ENCODE measurements at regions not wholly inside any gene's neighbourhood (a gene's known extent, or its start where the extent isn't known, plus 50 kb on each side); places are given as distances from the start of the nearest gene placed in this dataset.

DNA sequence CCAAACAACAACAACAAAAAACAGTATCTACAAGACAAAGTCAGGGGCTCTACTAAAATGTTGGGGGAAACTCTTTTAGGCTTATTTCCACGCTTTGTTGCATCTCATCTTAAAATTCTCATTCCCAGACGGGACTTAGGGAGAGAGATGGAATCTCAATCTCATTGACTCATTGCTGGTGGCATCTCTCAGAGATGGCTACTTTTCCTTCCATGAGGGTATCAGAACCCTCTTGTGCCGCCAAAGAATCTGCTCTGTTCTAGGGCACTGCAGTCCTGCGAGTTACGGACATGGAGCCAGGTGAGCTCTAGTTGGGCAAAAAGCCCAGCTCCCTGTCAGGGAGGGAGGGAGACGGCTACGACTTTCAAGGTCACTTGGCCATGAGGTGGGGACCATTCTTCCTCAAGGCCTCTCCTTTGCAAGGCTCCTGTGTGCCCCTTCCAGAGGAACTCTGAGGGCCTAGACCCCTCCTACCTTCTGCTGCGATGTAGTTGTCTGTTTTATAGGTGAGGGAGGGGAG lies 68.0 kb downstream of the MYCN start:
- no peak for ATAC-seq

DNA sequence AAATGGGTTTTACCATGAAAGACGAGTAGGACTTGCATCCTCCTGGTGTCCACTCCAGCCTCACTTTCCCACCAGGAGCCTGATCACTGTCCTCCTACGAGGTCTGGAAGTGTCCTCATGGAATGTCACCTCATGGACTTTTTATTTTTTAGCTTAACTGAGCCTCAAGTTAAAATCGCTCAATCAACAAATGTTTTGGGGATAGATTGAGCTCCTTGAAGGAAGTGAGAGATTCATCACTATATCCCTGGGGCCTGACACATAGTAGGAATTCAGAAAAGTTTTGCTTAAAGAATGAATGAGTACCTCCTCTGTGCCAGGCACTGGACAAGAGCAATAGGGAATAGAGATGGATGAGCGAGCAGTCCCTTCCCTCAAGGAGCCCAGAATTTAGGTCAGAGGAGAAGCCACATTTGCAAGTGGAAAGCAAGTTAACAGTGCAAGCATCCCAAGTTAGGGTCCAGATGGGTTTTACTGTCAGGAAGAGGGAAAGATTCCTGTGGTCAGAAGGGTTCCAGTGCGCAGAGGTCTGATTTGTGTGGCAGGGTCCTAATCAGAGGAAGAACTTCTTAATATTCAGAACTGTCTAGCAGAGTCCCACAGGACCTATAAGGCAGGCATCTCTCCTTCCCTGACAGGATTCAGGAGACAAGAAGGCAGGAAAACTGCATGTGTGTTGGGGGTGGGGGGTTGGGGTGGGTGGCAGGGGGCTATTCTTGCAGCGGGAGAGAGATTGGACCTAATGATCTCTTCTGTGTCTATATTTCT lies 67.0 kb downstream of the MYCN start:
- TF ChIP-seq ISL1 (CRISPR knock-in tag; IDR thresholded peaks at IDR 0.05) (no peak), ZFP30 (CRISPR knock-in tag; IDR thresholded peaks at IDR 0.05) (no peak), TCF4 (CRISPR knock-in tag; IDR thresholded peaks at IDR 0.05; ENCODE audit: borderline replicate concordance) (no peak), PPARA (CRISPR knock-in tag; IDR thresholded peaks at IDR 0.05; ENCODE audit: borderline replicate concordance) (no peak), ZNF70 (CRISPR knock-in tag; IDR thresholded peaks at IDR 0.05) (no peak), ZC3H10 (CRISPR knock-in tag; IDR thresholded peaks at IDR 0.05) (no peak), CSRNP3 (CRISPR knock-in tag; IDR thresholded peaks at IDR 0.05) (no peak), POU6F1 (CRISPR knock-in tag; IDR thresholded peaks at IDR 0.05; ENCODE audit: borderline replicate concordance, low read depth) (no peak), ZNF565 (CRISPR knock-in tag; conservative IDR thresholded peaks at IDR 0.05; ENCODE audit: low read depth) (no peak), BACH2 (CRISPR knock-in tag; IDR thresholded peaks at IDR 0.05; ENCODE audit: borderline replicate concordance) (no peak), CSDC2 (CRISPR knock-in tag; IDR thresholded peaks at IDR 0.05) (no peak), ARNTL (CRISPR knock-in tag; IDR thresholded peaks at IDR 0.05; ENCODE audit: borderline replicate concordance, low read depth) (no peak), ZFP3 (CRISPR knock-in tag; IDR thresholded peaks at IDR 0.05) (no peak), RARB (CRISPR knock-in tag; IDR thresholded peaks at IDR 0.05) (no peak)
- TF ChIP-seq, protein P1, sequence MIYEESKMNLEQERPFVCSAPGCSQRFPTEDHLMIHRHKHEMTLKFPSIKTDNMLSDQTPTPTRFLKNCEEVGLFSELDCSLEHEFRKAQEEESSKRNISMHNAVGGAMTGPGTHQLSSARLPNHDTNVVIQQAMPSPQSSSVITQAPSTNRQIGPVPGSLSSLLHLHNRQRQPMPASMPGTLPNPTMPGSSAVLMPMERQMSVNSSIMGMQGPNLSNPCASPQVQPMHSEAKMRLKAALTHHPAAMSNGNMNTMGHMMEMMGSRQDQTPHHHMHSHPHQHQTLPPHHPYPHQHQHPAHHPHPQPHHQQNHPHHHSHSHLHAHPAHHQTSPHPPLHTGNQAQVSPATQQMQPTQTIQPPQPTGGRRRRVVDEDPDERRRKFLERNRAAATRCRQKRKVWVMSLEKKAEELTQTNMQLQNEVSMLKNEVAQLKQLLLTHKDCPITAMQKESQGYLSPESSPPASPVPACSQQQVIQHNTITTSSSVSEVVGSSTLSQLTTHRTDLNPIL (CRISPR knock-in tag; IDR thresholded peaks at IDR 0.05; ENCODE audit: low read depth) = no peak
- ATAC-seq = no peak

More for the DNA sequence above, 68.0 kb downstream of the MYCN start:
- no peak for TF ChIP-seq POU6F1 (CRISPR knock-in tag; IDR thresholded peaks at IDR 0.05; ENCODE audit: borderline replicate concordance, low read depth)
- TF ChIP-seq BACH2 (CRISPR knock-in tag; IDR thresholded peaks at IDR 0.05; ENCODE audit: borderline replicate concordance) = no peak
- no peak for TF ChIP-seq TOX (CRISPR knock-in tag; IDR thresholded peaks at IDR 0.05; ENCODE audit: borderline replicate concordance)

- ATAC-seq = no peak
- no peak for TF ChIP-seq ZNF70 (CRISPR knock-in tag; IDR thresholded peaks at IDR 0.05)
These were observed 66.3 kb downstream of the MYCN start for GRCh38 chr2:16006537-16007166.

DNA sequence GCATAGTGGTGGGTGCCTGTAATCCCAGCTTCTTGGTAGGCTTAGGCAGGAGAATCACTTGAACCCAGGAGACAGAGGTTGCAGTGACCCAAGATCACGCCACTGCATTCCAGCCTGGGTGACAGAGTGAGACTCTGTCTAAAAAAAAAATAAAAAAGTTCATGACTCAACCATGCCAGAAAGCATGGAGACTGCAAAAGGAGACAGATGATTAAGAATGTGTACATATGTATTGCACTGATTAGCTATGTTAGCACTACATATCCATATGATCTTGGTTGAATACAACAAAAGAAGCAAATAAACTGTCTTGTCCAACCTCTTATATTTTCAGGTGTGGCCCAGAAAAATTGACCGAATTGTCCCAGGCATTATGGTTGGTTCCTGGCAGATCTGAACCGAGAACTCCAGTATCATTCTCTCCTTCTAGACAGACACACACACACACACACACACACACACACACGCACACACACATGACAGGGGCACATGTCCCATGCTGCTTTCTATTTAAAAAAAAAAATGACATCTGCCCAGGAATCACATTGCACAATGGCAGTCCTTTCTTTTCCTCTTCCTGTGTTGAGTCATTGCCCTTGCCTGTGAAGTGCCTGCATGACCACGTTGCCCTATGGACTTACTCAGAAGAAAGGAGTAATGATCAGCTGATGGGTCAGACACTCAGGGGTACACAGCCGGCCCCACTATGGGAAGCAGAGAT lies 65.6 kb downstream of the MYCN start:
- no peak for ATAC-seq
- TF ChIP-seq ZNF8 (CRISPR knock-in tag; IDR thresholded peaks at IDR 0.05) (no peak), GLIS3 (CRISPR knock-in tag; IDR thresholded peaks at IDR 0.05) (no peak), PPARA (CRISPR knock-in tag; IDR thresholded peaks at IDR 0.05; ENCODE audit: borderline replicate concordance) (no peak), ZNF70 (CRISPR knock-in tag; IDR thresholded peaks at IDR 0.05) (no peak), ZFP3 (CRISPR knock-in tag; IDR thresholded peaks at IDR 0.05) (no peak), ARNTL (CRISPR knock-in tag; IDR thresholded peaks at IDR 0.05; ENCODE audit: borderline replicate concordance, low read depth) (no peak), SNAI2 (CRISPR knock-in tag; IDR thresholded peaks at IDR 0.05) (no peak), ZNF565 (CRISPR knock-in tag; conservative IDR thresholded peaks at IDR 0.05; ENCODE audit: low read depth) (no peak), BACH2 (CRISPR knock-in tag; IDR thresholded peaks at IDR 0.05; ENCODE audit: borderline replicate concordance) (no peak), POU6F1 (CRISPR knock-in tag; IDR thresholded peaks at IDR 0.05; ENCODE audit: borderline replicate concordance, low read depth) (no peak), ZFP30 (CRISPR knock-in tag; IDR thresholded peaks at IDR 0.05) (no peak), CSRNP3 (CRISPR knock-in tag; IDR thresholded peaks at IDR 0.05) (no peak), PATZ1 (CRISPR knock-in tag; IDR thresholded peaks at IDR 0.05; ENCODE audit: borderline replicate concordance) (no peak), TOX (CRISPR knock-in tag; IDR thresholded peaks at IDR 0.05; ENCODE audit: borderline replicate concordance) (no peak)
